ENCODE measurements at regions not wholly inside any gene's neighbourhood (a gene's known extent, or its start where the extent isn't known, plus 50 kb on each side); places are given as distances from the start of the nearest gene placed in this dataset.

- Histone ChIP-seq H3K79me2 (ENCODE audit: control insufficient read depth, insufficient read depth, low read length) (no peaks in the 10 kb centered on the region), H3K27ac (ENCODE audit: control insufficient read depth, insufficient read depth) (no peak overlapping the region), H3K9me3 (replicated peaks; ENCODE audit: control insufficient read depth, insufficient read depth, low read length) (no peaks in the 10 kb centered on the region), H3K4me3 (no peak overlapping the region), H3K4me1 (ENCODE audit: control insufficient read depth, insufficient read depth, low read length) (no peaks in the 10 kb centered on the region), H3K9ac (ENCODE audit: control insufficient read depth, insufficient read depth, low read length) (no peak overlapping the region), H4K20me1 (ENCODE audit: control insufficient read depth, insufficient read depth) (no peaks in the 10 kb centered on the region), H2AFZ (ENCODE audit: control insufficient read depth, low read depth, low read length) (no peak overlapping the region), H3K4me2 (ENCODE audit: control insufficient read depth, insufficient read depth) (no peak overlapping the region), H3K36me3 (ENCODE audit: control insufficient read depth in 2 of 2, insufficient read depth in 2 of 2, low read length in 1 of 2) (no peaks in the 10 kb centered on the region), H3K27me3 (replicated peaks in 1 of 2; ENCODE audit: control insufficient read depth in 2 of 2, insufficient read depth in 2 of 2, low read length in 1 of 2) (no peaks in the 10 kb centered on the region)
- TF ChIP-seq TCF12 (IDR thresholded peaks at IDR 0.05; ENCODE audit: low read depth, low read length), result no peak
- no peak for TF ChIP-seq CHD2 (IDR thresholded peaks at IDR 0.05; ENCODE audit: borderline replicate concordance, low read depth, low read length)
- no peak for TF ChIP-seq ZNF622 (IDR thresholded peaks at IDR 0.05)
- 0 out of 2 replicates have a peak, but pooled peaks have one; percentile 39 for TF ChIP-seq NFYB (IDR thresholded peaks at IDR 0.05; ENCODE audit: insufficient read depth, low read depth, low read length)
- no peak for TF ChIP-seq E4F1 (IDR thresholded peaks at IDR 0.05; ENCODE audit: borderline replicate concordance, partially characterized antibody)
- no peak for TF ChIP-seq FOXM1 (IDR thresholded peaks at IDR 0.05; ENCODE audit: low read depth, low read length)
- TF ChIP-seq WRNIP1 (IDR thresholded peaks at IDR 0.05; ENCODE audit: borderline replicate concordance, low read depth, low read length), result no peak
- intact Hi-C loops (cut with micrococcal nuclease; ENCODE audit: unreplicated experiment) (no loop called here), in situ Hi-C loops (cut with MboI) (no loop called here)
- DNase-seq (ENCODE audit: low read depth, low spot score) (no peak), FAIRE-seq (no peak), ATAC-seq (peak; percentile 41; the same call in 2 of the 3 replicates)
- 52% methylated on average over 17 of the region's 17 CpGs for WGBS (ENCODE audit: insufficient coverage, insufficient replicate concordance, low lambda C conversion rate, missing lambda C conversion rate)
- no TSS peak for BruUV-seq (replicated peaks)
- RAD21 ChIA-PET (ENCODE audit: unreplicated experiment), result no interaction called here
- CTCF ChIA-PET, result no interaction called here
- SMC1A ChIA-PET (ENCODE audit: uncharacterized antibody, unreplicated experiment), result no interaction called here
- POLR2A ChIA-PET, result no interaction called here
These were observed 478.3 kb downstream of the TNS3 start for GRCh38 chr7:47103498-47104205.
